HCT116 (cell line): ENCODE measurements at regions not wholly inside any gene's neighbourhood (a gene's known extent, or its start where the extent isn't known, plus 50 kb on each side); places are given as distances from the start of the nearest gene placed in this dataset.

Source experiments
- ATAC-seq: fragments of 200-7000 bp; cut with Tn5 transposase; 2 replicates; pipeline ENCODE4 v1.9.1; 2020; ENCODE audit warnings: mild to moderate bottlenecking, moderate library complexity
- BruUV-seq: library from RNA; stranded (reverse); fragments of 400-500 nt; replicated peaks from 2 replicates; lab custom pipeline; 2021; lab: Mats Ljungman, UMichigan
- CTCF ChIA-PET: fragments of 300-600 bp; sonication (Branson Sonifier 250); formaldehyde crosslinking; loops from one replicate; lab custom pipeline; 2021; ENCODE audit warnings: antibody characterized with exemption; lab: Charles Lee
- POLR2A ChIA-PET: fragments of 300-600, 350-600 bp; sonication (Branson Sonifier 250); formaldehyde crosslinking; loops from one replicate; lab custom pipeline; 2021; ENCODE audit warnings: antibody characterized with exemption; lab: Charles Lee
- RAD21 ChIA-PET, 2 experiments: fragments of 300-600 bp; sonication (Branson Sonifier 250); formaldehyde crosslinking; loops; one replicate each; lab custom pipeline; 2023; ENCODE audit warnings: low total read pairs in 2 of 2; ENCODE audit not compliant: uncharacterized antibody in 2 of 2, unreplicated experiment in 2 of 2, low non-redundant PET in 1 of 2; lab: Charles Lee
- DNase-seq: peaks from one replicate; pipeline ENCODE4 v3.0.0-alpha.2; 2010; ENCODE audit warnings: low read depth, low spot score
- H2AFZ ChIP-seq: fragments of 200-600 bp; shearing (Covaris generic), sonication (generic); 2 replicates; pipeline ENCODE4 v1.6.1; 2017; ENCODE audit warnings: low read depth, mixed run types, mixed read lengths, antibody characterized with exemption, low read length; ENCODE audit not compliant: poor library complexity, severe bottlenecking
- H3K27ac ChIP-seq: 2 replicates; pipeline ENCODE4 v1.5.1; 2012; ENCODE audit warnings: low read depth, low read length
- H3K27me3 ChIP-seq: fragments of 200-600 bp; sonication (generic); 2 replicates; pipeline ENCODE4 v1.6.1; 2016; ENCODE audit warnings: mixed run types, low read length, mixed read lengths; ENCODE audit not compliant: insufficient read depth
- H3K36me3 ChIP-seq, 2 experiments: fragments of 200-500 bp in 1 of 2; fragments of 200-600 bp in 1 of 2; sonication (Bioruptor generic) in 1 of 2; sonication (generic) in 1 of 2; 2 replicates each; pipeline versions ENCODE4 v1.5.1 to v1.6.1; 2014 to 2016; ENCODE audit warnings: low read length in 2 of 2, inconsistent platforms in 1 of 2, mixed read lengths in 1 of 2, mixed run types in 1 of 2; ENCODE audit not compliant: insufficient read depth in 2 of 2, control insufficient read depth in 1 of 2
- H3K4me1 ChIP-seq, 2 experiments: fragments of 200-600 bp in 1 of 2; sonication (generic) in 1 of 2; 2 replicates each; pipeline versions ENCODE4 v1.5.1 to v1.6.1; 2012 to 2017; ENCODE audit warnings: low read length in 2 of 2, inconsistent platforms in 1 of 2, mild to moderate bottlenecking in 1 of 2, mixed read lengths in 1 of 2, mixed run types in 1 of 2, moderate library complexity in 1 of 2; ENCODE audit not compliant: insufficient read depth in 2 of 2, control insufficient read depth in 1 of 2
- H3K4me2 ChIP-seq: fragments of 200-600 bp; sonication (generic); 2 replicates; pipeline ENCODE4 v1.6.1; 2017; ENCODE audit warnings: mixed run types, low read length, mixed read lengths
- H3K4me3 ChIP-seq, 2 experiments: fragments of 200-600 bp in 1 of 2; sonication (generic) in 1 of 2; replicated peaks in 1 of 2; 2 replicates each; pipeline ENCODE4 v1.5.1; 2011 to 2016; ENCODE audit warnings: low read length in 2 of 2, control low read depth in 1 of 2, low read depth in 1 of 2, mild to moderate bottlenecking in 1 of 2, mixed read lengths in 1 of 2, mixed run types in 1 of 2
- H3K79me2 ChIP-seq: fragments of 200-600 bp; sonication (generic); 2 replicates; pipeline ENCODE4 v1.6.1; 2017; ENCODE audit warnings: mild to moderate bottlenecking, mixed run types, low read length, moderate library complexity, mixed read lengths; ENCODE audit not compliant: insufficient read depth
- H3K9ac ChIP-seq: fragments of 200-600 bp; sonication (generic); 2 replicates; pipeline ENCODE4 v1.6.1; 2016; ENCODE audit warnings: low read length, mixed read lengths
- H3K9me2 ChIP-seq: fragments of 200-600 bp; sonication (generic), shearing (Covaris generic); 2 replicates; pipeline ENCODE4 v1.6.1; 2017; ENCODE audit warnings: mixed run types, mild to moderate bottlenecking, moderate library complexity; ENCODE audit not compliant: insufficient read depth
- H3K9me3 ChIP-seq, 2 experiments: fragments of 200-500 bp in 1 of 2; fragments of 200-600 bp in 1 of 2; sonication (Bioruptor generic) in 1 of 2; sonication (generic) in 1 of 2; 2 replicates each; pipeline ENCODE4 v1.6.1; 2014 to 2017; ENCODE audit warnings: low read length in 2 of 2, mixed read lengths in 2 of 2, inconsistent platforms in 1 of 2, low read depth in 1 of 2, mild to moderate bottlenecking in 1 of 2, mixed run types in 1 of 2, moderate library complexity in 1 of 2; ENCODE audit not compliant: control insufficient read depth in 1 of 2, insufficient read depth in 1 of 2
- H4K20me1 ChIP-seq: fragments of 200-600 bp; sonication (generic), shearing (Covaris generic); 2 replicates; pipeline ENCODE4 v1.6.1; 2017; ENCODE audit warnings: mixed run types, mild to moderate bottlenecking, moderate library complexity; ENCODE audit not compliant: insufficient read depth
- ATF3 ChIP-seq: IDR thresholded peaks from 2 replicates; pipeline ENCODE4 v1.6.1; 2012
- CBX3 ChIP-seq: IDR thresholded peaks from 2 replicates; pipeline ENCODE4 v1.6.1; 2012; ENCODE audit warnings: low read depth
- CEBPB ChIP-seq: IDR thresholded peaks from 2 replicates; pipeline ENCODE4 v1.6.1; 2012; ENCODE audit warnings: low read depth
- CTCF ChIP-seq, 3 experiments: fragments of 200-600 bp in 1 of 3; sonication (generic) in 1 of 3; IDR thresholded peaks in 2 of 3; conservative IDR thresholded peaks in 1 of 3; 2 replicates each; pipeline ENCODE4 v1.5.1; 2012 to 2017; ENCODE audit warnings: low read depth in 2 of 3, low read length in 2 of 3, antibody characterized with exemption in 1 of 3, borderline replicate concordance in 1 of 3, control low read depth in 1 of 3, mild to moderate bottlenecking in 1 of 3, mixed read lengths in 1 of 3, mixed run types in 1 of 3, moderate library complexity in 1 of 3; ENCODE audit not compliant: insufficient read depth in 1 of 3
- EGR1 ChIP-seq: IDR thresholded peaks from 2 replicates; pipeline ENCODE4 v1.6.1; 2012; ENCODE audit warnings: low read depth
- ELF1 ChIP-seq: IDR thresholded peaks from 2 replicates; pipeline ENCODE4 v1.6.1; 2012; ENCODE audit warnings: low read depth, borderline replicate concordance
- EZH2 ChIP-seq: fragments of 200-600 bp; sonication (generic); IDR thresholded peaks from 2 replicates; pipeline ENCODE4 v1.6.1; 2017; ENCODE audit warnings: antibody characterized with exemption, mixed run types
- EZH2phosphoT487 ChIP-seq: fragments of 200-600 bp; IDR thresholded peaks from 2 replicates; pipeline ENCODE4 v1.6.1; 2018; ENCODE audit warnings: antibody characterized with exemption, borderline replicate concordance
- FOSL1 ChIP-seq: IDR thresholded peaks from 2 replicates; pipeline ENCODE4 v1.6.1; 2012; ENCODE audit warnings: low read depth
- JUND ChIP-seq: IDR thresholded peaks from 2 replicates; pipeline ENCODE4 v1.6.1; 2012
- MAX ChIP-seq: IDR thresholded peaks from 2 replicates; pipeline ENCODE4 v1.6.1; 2012
- POLR2A ChIP-seq: IDR thresholded peaks from 2 replicates; pipeline ENCODE4 v1.7.0; 2011; ENCODE audit warnings: borderline replicate concordance; ENCODE audit not compliant: insufficient read depth, insufficient read length; ENCODE audit errors: extremely low read depth
- POLR2AphosphoS5 ChIP-seq: IDR thresholded peaks from 2 replicates; pipeline ENCODE4 v1.6.1; 2011; ENCODE audit warnings: mild to moderate bottlenecking, low read depth, low read length, moderate library complexity
- RAD21 ChIP-seq: IDR thresholded peaks from 2 replicates; pipeline ENCODE4 v1.6.1; 2012; ENCODE audit warnings: low read depth, mild to moderate bottlenecking
- REST ChIP-seq: IDR thresholded peaks from 2 replicates; pipeline ENCODE4 v1.6.1; 2012; ENCODE audit warnings: low read depth
- SIN3A ChIP-seq: IDR thresholded peaks from 2 replicates; pipeline ENCODE4 v1.6.1; 2012; ENCODE audit warnings: low read depth
- SRF ChIP-seq: IDR thresholded peaks from 2 replicates; pipeline ENCODE4 v1.6.1; 2012; ENCODE audit warnings: low read depth
- TCF7L2 ChIP-seq: IDR thresholded peaks from 2 replicates; pipeline ENCODE4 v1.7.0; 2011; ENCODE audit warnings: borderline replicate concordance, inconsistent platforms; ENCODE audit not compliant: insufficient read depth, insufficient read length; ENCODE audit errors: extremely low read depth
- ZBTB33 ChIP-seq: IDR thresholded peaks from 2 replicates; pipeline ENCODE4 v1.6.1; 2011; ENCODE audit warnings: mild to moderate bottlenecking, low read length, moderate library complexity; ENCODE audit not compliant: insufficient replicate concordance; ENCODE audit errors: extremely low read depth
- ZNF274 ChIP-seq: fragments of 200-500 bp; sonication (Bioruptor generic); IDR thresholded peaks from 2 replicates; pipeline ENCODE4 v1.6.1; 2014; ENCODE audit warnings: mild to moderate bottlenecking, low read depth, low read length, inconsistent platforms
- intact Hi-C: fragments of 100-400 bp; cut with micrococcal nuclease; formaldehyde crosslinking; loops from 2 replicates; pipeline ENCODE4 v1.10.0; 2022

GRCh38 chr1:206419783-206420182 lies 50.5 kb upstream of the IKBKE start:
- Histone ChIP-seq H3K27me3 (no peaks in the 10 kb centered on the region), H3K79me2 (no peaks in the 10 kb centered on the region), H3K27ac (no peak overlapping the region), H4K20me1 (no peaks in the 10 kb centered on the region), H3K4me3 (no peak overlapping the region), H3K4me2 (peak overlapping the region; percentile 34), H2AFZ (no peak overlapping the region), H3K9me2 (no peaks in the 10 kb centered on the region), H3K9me3 (no peaks in the 10 kb centered on the region), H3K9ac (no peak overlapping the region), H3K4me1 (peaks cover 6 to 21% of the 10 kb centered on the region in 2 experiments; a peak in 3 of 4 replicates), H3K36me3 (peaks cover 0 to 2% of the 10 kb centered on the region in 2 experiments; a peak in 1 of 4 replicates)
- ChIA-PET CTCF (no interaction called here), POLR2A (no interaction called here), RAD21 (no interaction called here)
- ATAC-seq (no peak; the same call in 1 of the 2 replicates), DNase-seq (no peak)
- no TSS peak for BruUV-seq
- TF ChIP-seq EGR1 (no peak), CBX3 (no peak), EZH2 (no peak), CTCF (IDR thresholded peaks at IDR 0.05 in 2 of 3, conservative IDR thresholded peaks at IDR 0.05 in 1 of 3; ENCODE audit: borderline replicate concordance in 1 of 3, insufficient read depth in 1 of 3, low read depth in 2 of 3, low read length in 2 of 3) (no peak), ELF1 (no peak), POLR2AphosphoS5 (no peak), SRF (no peak), REST (no peak), SIN3A (no peak), MAX (no peak), CEBPB (no peak), JUND (no peak), ZBTB33 (no peak), ATF3 (no peak), POLR2A (no peak), TCF7L2 (no peak), ZNF274 (no peak), RAD21 (no peak), EZH2phosphoT487 (no peak), FOSL1 (no peak; the same call in 1 of the 2 replicates)
- intact Hi-C loops: no loop called here
